ENCODE measurements at regions not wholly inside any gene's neighbourhood (a gene's known extent, or its start where the extent isn't known, plus 50 kb on each side); places are given as distances from the start of the nearest gene placed in this dataset.
"Not testable (repeated sequence)": the region's sequence is repeated elsewhere in the genome, so short reads cannot be mapped to it uniquely, and the experiment has no call there.

GRCh38 chr1:181205901-181206300, 117.4 kb downstream of the IER5 start:
- no peak for DNase-seq

GRCh38 chr1:181206513-181206912, 118.0 kb downstream of the IER5 start:
- no peak for DNase-seq

- DNase-seq: no peak
Measured at GRCh38 chr1:181206979-181207790, 118.7 kb downstream of the IER5 start.

GRCh38 chr1:181208083-181208482, 119.6 kb downstream of the IER5 start:
- no peak for DNase-seq

GRCh38 chr1:181208967-181209366, 120.5 kb downstream of the IER5 start:
- no peak for DNase-seq

GRCh38 chr1:181213056-181213455, 124.6 kb downstream of the IER5 start:
- DNase-seq: no peak

GRCh38 chr1:181216591-181216994, 128.1 kb downstream of the IER5 start:
- no peak for DNase-seq

GRCh38 chr1:181219938-181220337, 131.4 kb downstream of the IER5 start:
- DNase-seq: no peak

GRCh38 chr1:181221078-181221477, 132.6 kb downstream of the IER5 start:
- no peak for DNase-seq

- DNase-seq: no peak
Measured at GRCh38 chr1:181222972-181223505, 134.5 kb downstream of the IER5 start.

GRCh38 chr1:181226728-181227127, 138.2 kb downstream of the IER5 start:
- DNase-seq: not testable (repeated sequence)

- no peak for DNase-seq
Measured at GRCh38 chr1:181239086-181239485, 150.6 kb downstream of the IER5 start.

- DNase-seq: not testable (repeated sequence)
Measured at GRCh38 chr1:181246320-181246719, 157.8 kb downstream of the IER5 start.

GRCh38 chr1:181248361-181248760, 159.9 kb downstream of the IER5 start:
- not testable (repeated sequence) for DNase-seq

- DNase-seq: no peak
Measured at GRCh38 chr1:181249186-181249585, 160.7 kb downstream of the IER5 start.

- no peak for DNase-seq
Measured at GRCh38 chr1:181250038-181250437, 161.5 kb downstream of the IER5 start.

- DNase-seq: no peak
Measured at GRCh38 chr1:181251001-181251712, 162.7 kb downstream of the IER5 start.

GRCh38 chr1:181251713-181252075, 163.2 kb downstream of the IER5 start:
- no peak for DNase-seq

- DNase-seq: not testable (repeated sequence)
Measured at GRCh38 chr1:181253601-181254000, 165.1 kb downstream of the IER5 start.

- no peak for DNase-seq
Measured at GRCh38 chr1:181255270-181255929, 166.9 kb downstream of the IER5 start.

GRCh38 chr1:181257117-181257516, 168.6 kb downstream of the IER5 start:
- no peak for DNase-seq

- DNase-seq: no peak
Measured at GRCh38 chr1:181259026-181259745, 170.7 kb downstream of the IER5 start.

- no peak for DNase-seq
Measured at GRCh38 chr1:181260271-181260670, 171.8 kb downstream of the IER5 start.

Data from effector CD8-positive, alpha-beta T cell (primary cell).